HL-60 (cell line): ENCODE measurements at regions not wholly inside any gene's neighbourhood (a gene's known extent, or its start where the extent isn't known, plus 50 kb on each side); places are given as distances from the start of the nearest gene placed in this dataset.

Source experiments
- GABPA ChIP-seq: IDR thresholded peaks from 2 replicates; pipeline ENCODE4 v1.6.1; 2012; ENCODE audit warnings: low read depth
- POLR2AphosphoS5 ChIP-seq: IDR thresholded peaks from 2 replicates; pipeline ENCODE4 v1.6.1; 2012; ENCODE audit warnings: low read depth
- SPI1 ChIP-seq: IDR thresholded peaks from 2 replicates; pipeline ENCODE4 v1.6.1; 2012; ENCODE audit warnings: low read depth, mild to moderate bottlenecking, borderline replicate concordance
- TF ChIP-seq, protein P1 (sequence below): IDR thresholded peaks from one replicate; pipeline ENCODE4 v1.5.1; 2011; ENCODE audit warnings: low read length, control low read depth, inconsistent platforms; ENCODE audit not compliant: insufficient read depth

DNA sequence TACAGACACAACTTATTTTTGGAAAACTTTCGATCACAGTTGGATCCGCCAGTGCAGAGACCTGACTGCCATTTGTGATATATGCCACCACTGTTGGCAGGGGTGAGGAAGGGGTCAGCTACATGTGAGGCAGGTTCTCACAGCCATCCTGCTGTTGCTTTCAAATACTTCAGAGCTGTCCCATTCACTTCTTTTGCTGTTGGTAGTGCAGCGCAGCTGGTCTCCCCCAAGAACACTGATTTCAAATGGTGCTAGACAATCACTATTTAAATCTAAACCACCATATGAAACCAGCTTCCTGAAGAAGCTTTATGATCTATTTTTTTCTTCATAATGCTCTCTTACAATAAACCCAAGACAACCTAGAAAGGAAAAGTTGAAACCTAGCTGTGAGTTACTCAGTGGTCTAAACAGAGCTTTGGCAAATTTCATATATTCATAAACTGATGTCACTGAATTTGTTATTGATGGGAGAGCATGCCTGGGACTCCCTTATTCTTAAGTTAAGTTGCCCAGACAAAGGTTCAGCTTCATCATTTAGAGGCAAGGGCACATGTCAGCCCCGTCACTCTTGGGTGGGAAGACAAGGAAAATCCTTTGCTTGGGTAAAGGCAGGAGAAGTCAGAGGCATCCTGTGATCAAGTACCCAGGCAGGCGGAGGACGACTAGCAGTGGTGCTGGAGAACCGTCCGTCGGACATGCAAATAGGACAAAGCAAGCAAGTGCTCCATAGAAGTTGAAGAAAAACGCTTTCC, 143.4 kb upstream of the KLF14 start:
- TF ChIP-seq, protein P1, sequence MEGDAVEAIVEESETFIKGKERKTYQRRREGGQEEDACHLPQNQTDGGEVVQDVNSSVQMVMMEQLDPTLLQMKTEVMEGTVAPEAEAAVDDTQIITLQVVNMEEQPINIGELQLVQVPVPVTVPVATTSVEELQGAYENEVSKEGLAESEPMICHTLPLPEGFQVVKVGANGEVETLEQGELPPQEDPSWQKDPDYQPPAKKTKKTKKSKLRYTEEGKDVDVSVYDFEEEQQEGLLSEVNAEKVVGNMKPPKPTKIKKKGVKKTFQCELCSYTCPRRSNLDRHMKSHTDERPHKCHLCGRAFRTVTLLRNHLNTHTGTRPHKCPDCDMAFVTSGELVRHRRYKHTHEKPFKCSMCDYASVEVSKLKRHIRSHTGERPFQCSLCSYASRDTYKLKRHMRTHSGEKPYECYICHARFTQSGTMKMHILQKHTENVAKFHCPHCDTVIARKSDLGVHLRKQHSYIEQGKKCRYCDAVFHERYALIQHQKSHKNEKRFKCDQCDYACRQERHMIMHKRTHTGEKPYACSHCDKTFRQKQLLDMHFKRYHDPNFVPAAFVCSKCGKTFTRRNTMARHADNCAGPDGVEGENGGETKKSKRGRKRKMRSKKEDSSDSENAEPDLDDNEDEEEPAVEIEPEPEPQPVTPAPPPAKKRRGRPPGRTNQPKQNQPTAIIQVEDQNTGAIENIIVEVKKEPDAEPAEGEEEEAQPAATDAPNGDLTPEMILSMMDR, result no peak
- TF ChIP-seq GABPA (no peak), POLR2AphosphoS5 (no peak), SPI1 (no peak)
